Endothelial cell of umbilical vein (primary cell): ENCODE measurements at regions not wholly inside any gene's neighbourhood (a gene's known extent, or its start where the extent isn't known, plus 50 kb on each side); places are given as distances from the start of the nearest gene placed in this dataset.

Experiments
- CTCF ChIP-seq, 2 donors: IDR thresholded peaks; 1 replicate in 1 of 2; 2 replicates in 1 of 2; pipeline ENCODE4 v1.5.1; 2011; ENCODE audit warnings: low read length in 2 of 2, mild to moderate bottlenecking in 2 of 2, moderate library complexity in 2 of 2, control low read depth in 1 of 2, inconsistent platforms in 1 of 2, low read depth in 1 of 2; ENCODE audit not compliant: insufficient read depth in 1 of 2; ENCODE audit errors: extremely low read depth in 1 of 2
- EZH2 ChIP-seq: IDR thresholded peaks from 2 replicates; pipeline ENCODE4 v1.6.1; 2012; ENCODE audit warnings: borderline replicate concordance, low read depth, mild to moderate bottlenecking, moderate library complexity, low read length, inconsistent platforms; ENCODE audit not compliant: severe bottlenecking
- FOS ChIP-seq: IDR thresholded peaks from 2 replicates; pipeline ENCODE4 v1.6.1; 2011; ENCODE audit warnings: mild to moderate bottlenecking, low read length, moderate library complexity, borderline replicate concordance; ENCODE audit not compliant: insufficient read depth
- MAX ChIP-seq: IDR thresholded peaks from 2 replicates; pipeline ENCODE4 v1.6.1; 2011; ENCODE audit not compliant: insufficient read depth, insufficient read length
- POLR2A ChIP-seq: IDR thresholded peaks from 2 replicates; pipeline ENCODE4 v1.6.1; 2012; ENCODE audit warnings: low read depth, mild to moderate bottlenecking, control low read depth, low read length
- POLR2AphosphoS5 ChIP-seq: IDR thresholded peaks from 2 replicates; pipeline ENCODE4 v1.6.1; 2012; ENCODE audit warnings: low read depth, mild to moderate bottlenecking, control low read depth, low read length, moderate library complexity; ENCODE audit not compliant: insufficient read depth

GRCh38 chr18:75654851-75655751, 227.6 kb upstream of the SMIM21 start:
- TF ChIP-seq CTCF (IDR thresholded peaks at IDR 0.05; ENCODE audit: extremely low read depth in 1 of 2, insufficient read depth in 1 of 2, low read depth in 1 of 2, low read length in 2 of 2) (no peak), POLR2A (no peak), POLR2AphosphoS5 (no peak), MAX (no peak), FOS (no peak), EZH2 (no peak)
